DND-41 (cell line): ENCODE measurements at regions not wholly inside any gene's neighbourhood (a gene's known extent, or its start where the extent isn't known, plus 50 kb on each side); places are given as distances from the start of the nearest gene placed in this dataset.

Experiments used
- ATAC-seq: fragments of 200-7000 bp; cut with Tn5 transposase; 3 replicates; pipeline ENCODE4 v1.9.1; 2021; ENCODE audit warnings: low read depth; ENCODE audit not compliant: insufficient read depth
- DNase-seq: peaks from one replicate; pipeline ENCODE4 v3.0.0-alpha.2; 2020
- H2AFZ ChIP-seq: 2 replicates; pipeline ENCODE4 v1.6.0; 2012; ENCODE audit warnings: low read depth, low read length
- H3K27ac ChIP-seq: 2 replicates; pipeline ENCODE4 v1.5.1; 2012; ENCODE audit warnings: low read length, inconsistent platforms
- H3K27me3 ChIP-seq: fragments of 200-600 bp; sonication (generic); 2 replicates; pipeline ENCODE4 v1.6.0; 2012; ENCODE audit warnings: low read length, mild to moderate bottlenecking, inconsistent platforms; ENCODE audit not compliant: insufficient read depth, poor library complexity
- H3K36me3 ChIP-seq: 2 replicates; pipeline ENCODE4 v1.5.1; 2012; ENCODE audit warnings: low read length, inconsistent platforms; ENCODE audit not compliant: insufficient read depth
- H3K4me1 ChIP-seq: 2 replicates; pipeline ENCODE4 v1.5.1; 2012; ENCODE audit warnings: mild to moderate bottlenecking, low read length; ENCODE audit not compliant: insufficient read depth
- H3K4me2 ChIP-seq: 2 replicates; pipeline ENCODE4 v1.6.0; 2012; ENCODE audit warnings: mild to moderate bottlenecking, moderate library complexity, low read length, inconsistent platforms; ENCODE audit not compliant: insufficient read depth
- H3K4me3 ChIP-seq, 2 experiments: fragments of 200-600 bp in 1 of 2; shearing (Covaris generic) in 1 of 2; 2 replicates each; pipeline ENCODE4 v1.5.1; 2012 to 2016; ENCODE audit warnings: inconsistent platforms in 2 of 2, low read length in 2 of 2, mild to moderate bottlenecking in 2 of 2, low read depth in 1 of 2, moderate library complexity in 1 of 2
- H3K79me2 ChIP-seq: 2 replicates; pipeline ENCODE4 v1.6.0; 2012; ENCODE audit warnings: low read length, inconsistent platforms; ENCODE audit not compliant: insufficient read depth
- H3K9ac ChIP-seq: 2 replicates; pipeline ENCODE4 v1.6.0; 2012; ENCODE audit warnings: low read depth, mild to moderate bottlenecking, inconsistent platforms, low read length, moderate library complexity
- H3K9me3 ChIP-seq: 2 replicates; pipeline ENCODE4 v1.5.1; 2012; ENCODE audit warnings: low read length, moderate library complexity, mild to moderate bottlenecking, inconsistent platforms; ENCODE audit not compliant: insufficient read depth, severe bottlenecking
- H4K20me1 ChIP-seq: 2 replicates; pipeline ENCODE4 v1.6.0; 2012; ENCODE audit warnings: low read length; ENCODE audit not compliant: insufficient read depth
- EZH2 ChIP-seq: IDR thresholded peaks from 3 replicates; pipeline ENCODE4 v1.6.1; 2012; ENCODE audit warnings: borderline replicate concordance, low read depth, mild to moderate bottlenecking, moderate library complexity, low read length, inconsistent platforms; ENCODE audit not compliant: severe bottlenecking
- TF ChIP-seq, protein P1 (sequence below): IDR thresholded peaks from 2 replicates; pipeline ENCODE4 v1.5.1; 2012; ENCODE audit warnings: borderline replicate concordance, low read length, moderate library complexity, mild to moderate bottlenecking; ENCODE audit not compliant: poor library complexity, severe bottlenecking; ENCODE audit errors: extremely low read depth

DNA sequence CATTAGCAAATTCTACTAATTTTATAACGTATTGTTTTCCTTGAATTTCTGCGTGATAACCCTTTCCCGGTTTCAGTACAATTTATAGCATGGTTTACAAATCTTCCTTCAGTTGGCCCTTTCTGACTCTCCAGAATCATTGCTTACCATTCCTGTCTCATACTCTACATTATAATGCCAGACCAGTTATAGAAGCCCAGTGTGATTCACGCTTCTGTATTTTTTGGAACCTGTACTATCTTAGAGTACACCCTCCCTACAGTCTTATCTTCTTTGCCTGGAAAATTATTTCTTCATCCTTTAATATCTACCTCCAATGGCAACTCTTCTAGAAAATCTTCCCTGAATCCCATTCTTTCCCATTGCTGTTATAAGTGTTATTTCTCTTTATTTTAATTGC, 391.6 kb upstream of the SYT4 start:
- H3K4me1 ChIP-seq = no peaks in the 10 kb centered on the region
- no peaks in the 10 kb centered on the region for H3K9me3 ChIP-seq
- H3K79me2 ChIP-seq = no peaks in the 10 kb centered on the region
- H3K27ac ChIP-seq = no peak overlapping the region
- H3K9ac ChIP-seq = no peak overlapping the region
- no peaks in the 10 kb centered on the region for H4K20me1 ChIP-seq
- no peak overlapping the region for H3K4me2 ChIP-seq
- ATAC-seq = no peak
- no peak overlapping the region for H3K4me3 ChIP-seq
- no peaks in the 10 kb centered on the region for H3K27me3 ChIP-seq
- H3K36me3 ChIP-seq = no peaks in the 10 kb centered on the region
- no peak for TF ChIP-seq EZH2
- TF ChIP-seq, protein P1, sequence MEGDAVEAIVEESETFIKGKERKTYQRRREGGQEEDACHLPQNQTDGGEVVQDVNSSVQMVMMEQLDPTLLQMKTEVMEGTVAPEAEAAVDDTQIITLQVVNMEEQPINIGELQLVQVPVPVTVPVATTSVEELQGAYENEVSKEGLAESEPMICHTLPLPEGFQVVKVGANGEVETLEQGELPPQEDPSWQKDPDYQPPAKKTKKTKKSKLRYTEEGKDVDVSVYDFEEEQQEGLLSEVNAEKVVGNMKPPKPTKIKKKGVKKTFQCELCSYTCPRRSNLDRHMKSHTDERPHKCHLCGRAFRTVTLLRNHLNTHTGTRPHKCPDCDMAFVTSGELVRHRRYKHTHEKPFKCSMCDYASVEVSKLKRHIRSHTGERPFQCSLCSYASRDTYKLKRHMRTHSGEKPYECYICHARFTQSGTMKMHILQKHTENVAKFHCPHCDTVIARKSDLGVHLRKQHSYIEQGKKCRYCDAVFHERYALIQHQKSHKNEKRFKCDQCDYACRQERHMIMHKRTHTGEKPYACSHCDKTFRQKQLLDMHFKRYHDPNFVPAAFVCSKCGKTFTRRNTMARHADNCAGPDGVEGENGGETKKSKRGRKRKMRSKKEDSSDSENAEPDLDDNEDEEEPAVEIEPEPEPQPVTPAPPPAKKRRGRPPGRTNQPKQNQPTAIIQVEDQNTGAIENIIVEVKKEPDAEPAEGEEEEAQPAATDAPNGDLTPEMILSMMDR = no peak
- H2AFZ ChIP-seq = no peak overlapping the region
- DNase-seq = no peak

DNA sequence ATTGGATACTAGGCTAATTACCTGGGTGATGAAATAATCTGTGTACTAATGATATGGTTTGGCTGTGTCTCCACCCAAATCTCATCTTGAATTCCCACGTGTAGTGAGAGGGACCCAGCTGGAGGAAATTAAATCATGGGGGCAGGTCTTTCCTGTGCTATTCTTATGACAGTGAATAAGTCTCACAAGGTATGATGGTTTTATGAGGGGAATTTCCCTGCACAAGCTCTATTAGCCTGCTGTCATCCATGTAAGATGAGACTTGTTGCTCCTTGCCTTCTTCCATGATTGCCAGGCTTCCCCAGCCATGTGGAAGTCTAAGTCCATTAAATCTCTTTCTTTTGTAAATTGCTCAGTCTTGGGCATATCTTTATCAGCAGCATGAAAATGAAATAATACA, 394.1 kb upstream of the SYT4 start:
- H4K20me1 ChIP-seq = no peaks in the 10 kb centered on the region
- H3K9ac ChIP-seq = no peak overlapping the region
- no peaks in the 10 kb centered on the region for H3K79me2 ChIP-seq
- no peak overlapping the region for H2AFZ ChIP-seq
- ATAC-seq (no peak), DNase-seq (no peak)
- no peak overlapping the region for H3K4me2 ChIP-seq
- no peaks in the 10 kb centered on the region for H3K9me3 ChIP-seq
- no peaks in the 10 kb centered on the region for H3K36me3 ChIP-seq
- H3K4me1 ChIP-seq = no peaks in the 10 kb centered on the region
- H3K27me3 ChIP-seq = no peaks in the 10 kb centered on the region
- TF ChIP-seq, protein P1 = no peak
- no peak for TF ChIP-seq EZH2
- no peak overlapping the region for H3K27ac ChIP-seq
- no peak overlapping the region for H3K4me3 ChIP-seq

DNA sequence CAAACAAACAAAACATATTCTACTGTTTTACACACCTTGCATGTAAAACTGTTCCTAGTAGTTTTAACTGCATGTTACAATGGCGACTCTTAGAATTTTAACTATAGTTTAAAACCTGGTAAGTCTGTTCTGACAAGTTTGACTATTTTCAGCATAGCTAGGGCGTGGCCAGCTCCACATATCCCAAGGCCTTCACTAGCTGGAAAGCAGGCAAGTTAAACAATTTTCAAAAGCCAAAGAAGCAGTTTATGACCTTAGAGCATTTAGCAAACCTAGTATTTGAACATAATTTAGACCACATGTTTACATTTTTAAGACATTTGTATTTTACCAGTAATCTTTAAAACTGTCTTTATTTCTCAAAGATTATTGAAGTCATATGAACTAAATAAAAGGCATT, 402.8 kb upstream of the SYT4 start:
- H3K27me3 ChIP-seq = no peaks in the 10 kb centered on the region
- no peaks in the 10 kb centered on the region for H3K79me2 ChIP-seq
- TF ChIP-seq, protein P1 = no peak
- no peak for TF ChIP-seq EZH2
- no peak overlapping the region for H3K27ac ChIP-seq
- no peak overlapping the region for H3K4me3 ChIP-seq
- no peaks in the 10 kb centered on the region for H3K9me3 ChIP-seq
- ATAC-seq (no peak), DNase-seq (no peak)
- H3K4me2 ChIP-seq = no peak overlapping the region
- H3K9ac ChIP-seq = no peak overlapping the region
- no peaks in the 10 kb centered on the region for H3K36me3 ChIP-seq
- no peaks in the 10 kb centered on the region for H3K4me1 ChIP-seq
- H2AFZ ChIP-seq = no peak overlapping the region
- H4K20me1 ChIP-seq = no peaks in the 10 kb centered on the region

DNA sequence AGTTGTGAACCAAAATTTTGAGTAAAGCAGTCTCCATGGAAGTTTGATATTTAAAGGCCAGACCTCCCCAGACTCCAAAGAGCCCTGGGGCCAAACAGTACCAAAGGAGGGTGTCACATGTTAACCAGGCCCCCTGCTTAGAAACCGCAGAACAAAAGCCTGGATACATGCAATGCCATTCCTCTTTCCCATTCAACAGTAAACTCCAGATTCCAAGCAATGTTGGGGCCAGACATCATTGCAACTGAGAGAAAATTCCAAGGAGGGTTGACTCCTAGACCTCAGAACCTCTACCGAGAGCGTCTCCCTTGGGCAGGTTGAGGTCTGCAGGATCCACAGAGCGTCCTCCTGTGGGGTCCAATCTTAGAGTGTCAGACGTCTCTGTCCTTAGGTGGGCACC, 404.4 kb upstream of the SYT4 start:
- no peaks in the 10 kb centered on the region for H3K9me3 ChIP-seq
- no peaks in the 10 kb centered on the region for H3K36me3 ChIP-seq
- no peaks in the 10 kb centered on the region for H3K79me2 ChIP-seq
- H3K27me3 ChIP-seq = no peaks in the 10 kb centered on the region
- no peak overlapping the region for H2AFZ ChIP-seq
- ATAC-seq = no peak
- no peak for DNase-seq
- H3K4me3 ChIP-seq = no peak overlapping the region
- H4K20me1 ChIP-seq = no peaks in the 10 kb centered on the region
- H3K4me1 ChIP-seq = no peaks in the 10 kb centered on the region
- H3K9ac ChIP-seq = no peak overlapping the region
- no peak overlapping the region for H3K27ac ChIP-seq
- H3K4me2 ChIP-seq = no peak overlapping the region
- TF ChIP-seq EZH2 = no peak
- TF ChIP-seq, protein P1 = no peak
